Heart left ventricle (tissue), 16 donors: ENCODE measurements at regions not wholly inside any gene's neighbourhood (a gene's known extent, or its start where the extent isn't known, plus 50 kb on each side); places are given as distances from the start of the nearest gene placed in this dataset.

Experiments
- ATAC-seq, 4 donors: fragments of 200-7000 bp; cut with Tn5 transposase; one replicate each; pipeline ENCODE4 v1.9.1; 2020 to 2022; ENCODE audit warnings: moderate library complexity in 4 of 4, mild to moderate bottlenecking in 3 of 4, moderate number of reproducible peaks in 1 of 4
- DNase-seq, 5 donors: peaks; one replicate each; pipeline ENCODE4 v3.0.0-alpha.2; 2020
- H3K27ac ChIP-seq, 12 donors: fragments of 200-600 bp; sonication (generic) in 4 of 12; one replicate each; pipeline versions ENCODE4 v1.5.0 to v1.8.0; 2016 to 2022; ENCODE audit warnings: mild to moderate bottlenecking in 2 of 12
- H3K27me3 ChIP-seq, 9 donors: fragments of 200-600 bp; sonication (generic) in 2 of 9; one replicate each; pipeline versions ENCODE4 v1.5.1 to v1.8.0; 2016 to 2022; ENCODE audit warnings: mild to moderate bottlenecking in 3 of 9
- H3K36me3 ChIP-seq, 9 donors: fragments of 200-600 bp; sonication (generic) in 2 of 9; one replicate each; pipeline versions ENCODE4 v1.5.0 to v1.8.0; 2018 to 2022; ENCODE audit warnings: mild to moderate bottlenecking in 2 of 9
- H3K4me1 ChIP-seq, 12 donors: fragments of 200-600 bp; sonication (generic) in 4 of 12; one replicate each; pipeline versions ENCODE4 v1.5.0 to v1.8.0; 2016 to 2022; ENCODE audit warnings: mild to moderate bottlenecking in 3 of 12
- H3K4me3 ChIP-seq, 12 donors: fragments of 200-600 bp; sonication (generic) in 4 of 12; one replicate each; pipeline versions ENCODE4 v1.5.0 to v1.8.0; 2017 to 2022; ENCODE audit warnings: mild to moderate bottlenecking in 9 of 12, moderate library complexity in 4 of 12
- H3K9me3 ChIP-seq, 12 donors: fragments of 200-600 bp; sonication (generic) in 4 of 12; one replicate each; pipeline versions ENCODE4 v1.5.0 to v1.8.0; 2016 to 2022; ENCODE audit warnings: mild to moderate bottlenecking in 1 of 12
- CTCF ChIP-seq, 12 donors: fragments of 200-600 bp; sonication (generic) in 4 of 12; IDR thresholded peaks; one replicate each; pipeline versions ENCODE4 v1.5.0 to v1.8.0; 2018 to 2022; ENCODE audit warnings: antibody characterized with exemption in 12 of 12, mild to moderate bottlenecking in 5 of 12
- POLR2A ChIP-seq, 2 donors: fragments of 450-650 bp; IDR thresholded peaks; one replicate each; pipeline ENCODE4 v1.6.1; 2017; ENCODE audit warnings: antibody characterized with exemption in 2 of 2, mild to moderate bottlenecking in 2 of 2, moderate library complexity in 2 of 2
- WGBS, 4 donors: extraction: QIAGEN DNeasy Blood & Tissue Kit in 2 of 4; methylation state at CpG; one replicate each; pipeline versions ENCODE4 v1.1.5 to v1.1.7; 2013 to 2018; 5-methylcytosine and 5-hydroxymethylcytosine counted together
- intact Hi-C, 10 donors: fragments of 100-400 bp; cut with DNase I; formaldehyde crosslinking; loops; one replicate each; pipeline versions ENCODE4 v1.11.1 to v1.14.2; 2022
- donor health status: ischemic (EF 13 %, LVEDD 7.1; RV severe dilation, severe dysfunction).
- donor health status: healthy with polysubstance abuse.
- donor health status: DM: no; HTN: yes; CAD: no.
- donor health status: DM: no; HTN: no; CAD: no.
- donor health status: ischemic (EF 25% LVEDD 6.9; RV normal size, moderate dysfunction).
- donor health status: ischemic (EF 25% LVEDD 5.7; RV mildly dilated, moderate dysfunction).
- donor health status: healthy.
- donor health status: DM: yes; HTN: yes; CAD: no.
- donor health status: ischemic (EF 35%, LVEDD 5.7; RV mildly dilated, moderate dysfunction).
- donor health status: nonischemic (EF 11% LVEDD 7.7; RV severe dilation, severe dysfunction).
- donor health status: DM: yes; HTN: yes; CAD: no.
- donor health status: PGD.
- donor health status: ischemic (EF 29% LVEDD 5.4; RV normal size, mild dysfunction).
- donor health status: nonischemic (EF 23%, LVEDD 6.1; RV moderate dilation, normal function).

DNA sequence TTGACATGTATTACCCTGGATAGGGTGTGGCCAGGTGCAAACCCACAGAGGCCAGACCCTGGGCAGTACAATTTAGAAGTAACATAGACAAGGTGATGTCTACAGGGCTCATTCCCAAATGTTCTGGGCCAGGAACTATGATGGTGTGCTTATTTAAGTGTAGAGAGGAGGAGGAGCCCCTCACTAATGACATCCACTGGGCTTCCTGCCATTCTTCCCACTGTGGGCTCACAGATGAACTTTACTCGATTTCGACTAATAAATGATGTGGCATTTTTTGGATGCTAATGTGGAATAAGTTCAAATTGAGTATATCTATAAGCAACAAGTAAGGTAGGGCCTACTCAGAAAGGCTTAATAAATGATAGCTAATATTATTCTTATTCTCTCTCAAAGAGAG, 280.9 kb upstream of the BOD1L1 start:
- Histone ChIP-seq H3K27me3 (no peaks in the 10 kb centered on the region), H3K36me3 (no peaks in the 10 kb centered on the region), H3K4me3 (no peak overlapping the region), H3K4me1 (no peaks in the 10 kb centered on the region), H3K9me3 (no peaks in the 10 kb centered on the region), H3K27ac (no peak overlapping the region)
- TF ChIP-seq POLR2A (IDR thresholded peaks at IDR 0.05) = no peak
- TF ChIP-seq CTCF (IDR thresholded peaks at IDR 0.05) = no peak
- DNase-seq (no peak), ATAC-seq (no peak)
- intact Hi-C loops = no loop called here
- 81 to 86% (median 86%) methylated on average over 2 of the region's 2 CpGs for WGBS, 4 donors

DNA sequence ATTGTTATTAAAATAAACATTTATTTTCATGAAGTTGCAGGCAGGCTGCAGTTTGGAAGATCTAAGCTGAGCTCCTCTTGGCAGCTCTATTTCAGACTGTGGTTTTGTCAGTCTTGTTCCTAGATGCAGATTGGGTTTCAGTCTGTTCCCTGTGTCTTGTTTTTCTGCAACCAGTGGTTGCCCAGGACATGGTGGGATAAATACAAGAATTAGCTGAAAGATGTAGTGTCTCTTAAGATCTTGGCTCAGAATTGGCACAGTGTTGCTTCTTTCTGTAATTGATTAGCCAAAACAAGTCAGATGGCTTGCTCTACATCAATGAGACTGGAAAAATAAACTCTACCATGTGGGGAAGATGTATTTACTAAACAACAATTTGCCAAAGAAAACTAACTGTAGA, 283.0 kb upstream of the BOD1L1 start:
- Histone ChIP-seq H3K27ac (no peak overlapping the region), H3K4me3 (no peak overlapping the region), H3K36me3 (no peaks in the 10 kb centered on the region), H3K9me3 (no peaks in the 10 kb centered on the region), H3K27me3 (no peaks in the 10 kb centered on the region), H3K4me1 (no peaks in the 10 kb centered on the region)
- ATAC-seq (no peak), DNase-seq (no peak)
- intact Hi-C loops = no loop called here
- TF ChIP-seq CTCF (IDR thresholded peaks at IDR 0.05) = no peak
- no peak for TF ChIP-seq POLR2A (IDR thresholded peaks at IDR 0.05)

- Histone ChIP-seq H3K36me3 (no peaks in the 10 kb centered on the region), H3K4me1 (no peaks in the 10 kb centered on the region), H3K27ac (no peak overlapping the region), H3K4me3 (no peak overlapping the region), H3K27me3 (no peaks in the 10 kb centered on the region), H3K9me3 (no peaks in the 10 kb centered on the region)
- intact Hi-C loops = no loop called here
- ATAC-seq (no peak), DNase-seq (no peak)
- TF ChIP-seq POLR2A (IDR thresholded peaks at IDR 0.05) = no peak
- TF ChIP-seq CTCF (IDR thresholded peaks at IDR 0.05) = no peak
Observed at GRCh38 chr4:13911256-13911655, 283.7 kb upstream of the BOD1L1 start.

GRCh38 chr4:13912436-13912925, 285.0 kb upstream of the BOD1L1 start:
- intact Hi-C loops = no loop called here
- whole genome bisulfite sequencing, 4 donors = 64 to 68% (median 66%) methylated on average over 2 of the region's 2 CpGs
- H3K9me3 ChIP-seq = no peaks in the 10 kb centered on the region
- H3K36me3 ChIP-seq = no peaks in the 10 kb centered on the region
- no peak for TF ChIP-seq POLR2A (IDR thresholded peaks at IDR 0.05)
- TF ChIP-seq CTCF (IDR thresholded peaks at IDR 0.05) = no peak
- ATAC-seq (no peak), DNase-seq (no peak)
- no peak overlapping the region for H3K4me3 ChIP-seq
- no peak overlapping the region for H3K27ac ChIP-seq
- no peaks in the 10 kb centered on the region for H3K4me1 ChIP-seq
- H3K27me3 ChIP-seq = no peaks in the 10 kb centered on the region
